ENCODE measurements at regions not wholly inside any gene's neighbourhood (a gene's known extent, or its start where the extent isn't known, plus 50 kb on each side); places are given as distances from the start of the nearest gene placed in this dataset.

- ChIA-PET CTCF (ENCODE audit: low intra/inter-chr PET ratio) (no interaction called here), POLR2A (no interaction called here)
- DNase-seq (ENCODE audit: extremely low read depth in 1 of 4, low spot score in 3 of 4) (no peak), FAIRE-seq (no peak), ATAC-seq (no peak)
- intact Hi-C loops (cut with micrococcal nuclease) = no loop called here
- no peak for TF ChIP-seq ZMIZ1 (IDR thresholded peaks at IDR 0.05; ENCODE audit: low read depth in 2 of 2, low read length in 2 of 2)
- no peak for TF ChIP-seq TBP (optimal IDR thresholded peaks at IDR 0.05; ENCODE audit: low read depth, low read length)
- TF ChIP-seq HNRNPL (IDR thresholded peaks at IDR 0.05; ENCODE audit: low read depth, low read length) = no peak
- no peak for TF ChIP-seq EP300 (IDR thresholded peaks at IDR 0.05; ENCODE audit: low read length)
- TF ChIP-seq ZNF586 (CRISPR knock-in tag; conservative IDR thresholded peaks at IDR 0.05) = no peak
- no peak for TF ChIP-seq ZNF408 (CRISPR knock-in tag; IDR thresholded peaks at IDR 0.05; ENCODE audit: low read depth)
- no peak for TF ChIP-seq THRB (CRISPR knock-in tag; conservative IDR thresholded peaks at IDR 0.05)
- TF ChIP-seq GTF2B (IDR thresholded peaks at IDR 0.05; ENCODE audit: extremely low read depth, insufficient read length) = no peak
- TF ChIP-seq DPF2 (IDR thresholded peaks at IDR 0.05) = no peak
- no peak for TF ChIP-seq TAL1 (IDR thresholded peaks at IDR 0.05)
- no peaks in the 10 kb centered on the region for H3K4me1 ChIP-seq (replicated peaks in 1 of 2; ENCODE audit: control insufficient read depth in 2 of 2, insufficient read depth in 2 of 2, low read length in 2 of 2)
- BruUV-seq (replicated peaks) = no TSS peak
- no peaks in the 10 kb centered on the region for H4K20me1 ChIP-seq (replicated peaks; ENCODE audit: control insufficient read depth, insufficient read depth, low read length)
- H3K79me2 ChIP-seq (ENCODE audit: control insufficient read depth, insufficient read depth, low read length) = no peaks in the 10 kb centered on the region
- no peaks in the 10 kb centered on the region for H3K9me3 ChIP-seq (replicated peaks; ENCODE audit: control insufficient read depth, insufficient read depth, low read depth, low read length)
- no peak overlapping the region for H2AFZ ChIP-seq (ENCODE audit: low read depth, low read length)
- in situ Hi-C loops (cut with MboI) = no loop called here
- H3K27me3 ChIP-seq (ENCODE audit: control insufficient read depth in 2 of 2, insufficient read depth in 2 of 2, low read length in 2 of 2) = no peaks in the 10 kb centered on the region
- H3K9me1 ChIP-seq (ENCODE audit: control insufficient read depth, insufficient read depth, low read length) = no peaks in the 10 kb centered on the region
- no peak overlapping the region for H3K4me2 ChIP-seq (ENCODE audit: insufficient read depth, low read length)
- H3K27ac ChIP-seq (ENCODE audit: extremely low read depth, low read depth, low read length) = no peak overlapping the region
- no peaks in the 10 kb centered on the region for H3K36me3 ChIP-seq (ENCODE audit: control insufficient read depth, insufficient read depth, low read length)
- no peak overlapping the region for H3K9ac ChIP-seq (ENCODE audit: insufficient read depth in 1 of 2, low read depth in 2 of 2, low read length in 2 of 2)
- no peak overlapping the region for H3K4me3 ChIP-seq
- 0% methylated on average over 3 of the region's 3 CpGs for WGBS (ENCODE audit: insufficient coverage, low coverage, missing lambda C conversion rate)
Measured at GRCh38 chr14:53784688-53785087, 171.9 kb downstream of the BMP4 start.
